HG02981 (cell line): ENCODE measurements at regions not wholly inside any gene's neighbourhood (a gene's known extent, or its start where the extent isn't known, plus 50 kb on each side); places are given as distances from the start of the nearest gene placed in this dataset.
"Not testable (repeated sequence)": the region's sequence is repeated elsewhere in the genome, so short reads cannot be mapped to it uniquely, and the experiment has no call there.

ENCODE experiments used
- ATAC-seq: cut with Tn5 transposase; IDR thresholded peaks from one replicate; pipeline ENCODE4 v1.9.1; 2021; ENCODE audit warnings: mild to moderate bottlenecking, moderate library complexity; ENCODE audit not compliant: unreplicated experiment

- not testable (repeated sequence) for ATAC-seq
These were observed 499.5 kb upstream of the SGCD start for GRCh38 chr5:155827508-155827815.

GRCh38 chr5:155827949-155828348 is 499.0 kb upstream of the SGCD start:
- ATAC-seq: peak; percentile 92

GRCh38 chr5:155831491-155831890 is 495.5 kb upstream of the SGCD start:
- ATAC-seq: no peak

DNA sequence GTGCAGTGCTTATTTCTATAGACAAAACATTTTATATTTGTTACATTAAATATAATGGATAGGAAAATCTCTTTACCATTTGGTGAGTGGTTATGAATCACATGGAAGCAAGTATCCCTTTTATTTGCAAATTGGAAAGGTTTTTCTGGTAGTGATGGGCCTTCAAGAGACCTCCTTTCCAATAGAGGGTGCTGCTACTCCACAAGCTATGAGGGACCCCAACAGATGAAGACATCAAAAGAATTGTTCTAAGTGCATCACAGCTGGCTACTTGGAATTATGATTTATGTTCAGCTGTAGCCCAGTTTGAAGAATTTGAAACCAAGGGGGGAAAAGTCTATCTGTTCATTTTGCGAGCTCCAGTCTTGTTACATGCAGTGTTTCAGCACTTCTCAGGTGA is 493.7 kb upstream of the SGCD start:
- ATAC-seq: no peak

- ATAC-seq: no peak
These were observed 492.5 kb upstream of the SGCD start for GRCh38 chr5:155834271-155834975.

DNA sequence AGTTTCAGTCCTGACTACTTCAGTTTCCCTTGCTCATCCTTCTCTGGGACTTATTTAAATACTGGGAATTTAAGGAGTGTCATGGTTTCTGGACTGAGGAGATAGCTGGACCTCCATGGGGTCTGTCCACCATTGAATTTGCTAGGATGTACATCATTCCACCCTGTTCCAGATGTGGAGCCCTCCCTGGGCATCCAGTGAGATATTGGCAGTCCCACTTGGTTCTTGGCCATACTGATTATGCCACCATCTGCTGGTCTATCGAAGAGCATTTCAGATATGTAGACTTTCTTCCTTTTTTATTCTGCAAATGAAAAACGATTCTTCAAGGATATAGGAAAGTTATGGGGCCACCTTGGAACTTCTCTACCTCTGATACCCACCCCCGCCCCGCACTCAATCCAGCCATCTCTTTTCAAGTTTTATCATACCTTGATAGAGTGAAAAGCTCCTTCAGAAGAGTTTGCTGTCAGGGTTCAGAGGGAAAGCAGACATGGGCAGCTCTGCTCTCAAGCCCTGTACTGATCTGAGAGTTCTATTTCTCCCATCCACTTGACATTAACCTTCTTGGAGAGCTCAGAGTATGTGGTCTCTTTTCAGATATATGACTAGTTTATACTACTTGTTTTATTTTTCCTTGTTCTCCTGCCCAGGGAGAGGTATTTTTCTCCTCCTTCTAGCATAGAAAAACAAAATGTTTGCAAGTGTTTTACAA is 490.7 kb upstream of the SGCD start:
- no peak for ATAC-seq

GRCh38 chr5:155838394-155838793 is 488.6 kb upstream of the SGCD start:
- ATAC-seq: no peak

DNA sequence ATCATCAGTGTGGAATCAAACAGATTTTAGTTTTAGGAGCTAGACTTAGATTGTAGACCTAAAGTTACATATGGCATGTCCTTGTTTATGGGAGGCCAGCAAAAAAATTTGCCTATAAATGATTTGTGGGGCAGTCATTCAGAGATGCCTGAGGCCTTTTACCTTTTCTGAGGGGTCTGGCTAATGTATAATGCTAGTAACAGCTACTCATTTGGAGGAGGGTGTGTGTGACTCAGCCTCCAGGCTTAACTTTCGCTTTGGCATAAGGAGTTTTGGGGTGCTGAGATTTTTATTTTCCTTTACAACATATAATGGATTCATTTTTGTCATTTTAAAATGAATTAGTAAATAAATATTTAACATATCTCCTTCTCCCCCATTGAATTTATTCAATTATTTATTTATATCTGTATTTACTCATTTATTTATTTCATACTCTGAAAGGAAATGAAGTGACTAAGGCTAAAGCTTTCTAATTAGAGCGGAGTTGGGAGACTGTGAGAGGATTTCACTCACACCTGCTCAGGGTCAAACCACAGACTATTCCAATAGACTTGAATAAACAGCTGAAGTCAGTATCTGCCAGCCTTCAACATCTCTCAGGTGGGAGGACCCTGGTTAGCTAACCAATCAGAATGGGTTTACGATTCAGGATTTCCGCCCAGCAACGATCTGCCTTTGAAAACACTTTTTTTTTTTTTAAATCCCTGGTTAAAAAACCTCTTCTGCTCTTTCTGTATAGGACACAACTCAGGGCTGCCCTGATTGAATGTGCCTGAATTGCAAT is 487.5 kb upstream of the SGCD start:
- ATAC-seq: no peak

DNA sequence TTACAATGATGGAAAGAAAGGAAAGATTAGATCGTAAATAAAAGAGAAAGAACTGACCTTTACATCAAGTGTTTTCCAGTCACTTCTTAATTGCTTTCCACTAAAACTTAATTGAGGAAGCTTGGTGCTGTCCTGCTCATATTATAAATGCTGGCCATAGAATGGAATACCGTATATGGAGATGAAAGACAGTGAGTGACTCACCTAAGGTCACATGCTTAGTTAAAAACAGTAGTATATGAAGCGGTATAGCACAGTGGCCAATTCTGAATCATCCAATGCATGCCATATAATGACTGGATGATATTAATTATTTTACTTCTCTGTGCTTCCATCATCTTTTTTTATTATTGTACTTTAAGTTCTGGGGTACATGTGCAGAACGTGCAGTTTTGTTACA is 482.4 kb upstream of the SGCD start:
- ATAC-seq: no peak

GRCh38 chr5:155850370-155850769 is 476.6 kb upstream of the SGCD start:
- ATAC-seq: no peak

- no peak for ATAC-seq
These were observed 460.0 kb upstream of the SGCD start for GRCh38 chr5:155866971-155867370.

DNA sequence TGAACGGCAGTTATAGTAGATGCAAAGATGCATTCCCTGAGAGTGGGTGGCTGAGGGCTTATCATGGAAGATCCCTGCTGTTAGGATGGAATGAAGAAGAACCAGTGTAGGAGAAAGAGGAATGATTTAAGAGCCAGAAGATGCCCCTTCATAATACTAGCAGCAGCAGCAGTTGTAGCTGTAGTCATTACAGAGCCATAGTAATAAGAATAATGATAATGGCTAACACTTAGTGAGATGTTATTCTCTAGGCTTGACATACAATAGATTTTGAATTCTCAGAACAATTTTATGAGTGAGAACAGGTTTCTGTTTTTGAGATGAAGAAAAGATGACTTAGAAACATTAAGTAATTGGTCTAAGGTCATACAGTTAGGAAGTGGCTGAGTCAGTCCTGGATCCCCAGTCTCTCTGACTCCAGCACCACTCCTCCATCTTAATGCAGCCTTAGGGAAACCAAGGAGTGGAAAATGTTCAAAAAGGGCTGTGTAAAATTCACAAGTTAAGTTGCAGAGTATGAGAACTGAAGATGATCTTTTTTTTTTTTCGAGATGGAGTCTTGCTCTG is 459.4 kb upstream of the SGCD start:
- no peak for ATAC-seq

DNA sequence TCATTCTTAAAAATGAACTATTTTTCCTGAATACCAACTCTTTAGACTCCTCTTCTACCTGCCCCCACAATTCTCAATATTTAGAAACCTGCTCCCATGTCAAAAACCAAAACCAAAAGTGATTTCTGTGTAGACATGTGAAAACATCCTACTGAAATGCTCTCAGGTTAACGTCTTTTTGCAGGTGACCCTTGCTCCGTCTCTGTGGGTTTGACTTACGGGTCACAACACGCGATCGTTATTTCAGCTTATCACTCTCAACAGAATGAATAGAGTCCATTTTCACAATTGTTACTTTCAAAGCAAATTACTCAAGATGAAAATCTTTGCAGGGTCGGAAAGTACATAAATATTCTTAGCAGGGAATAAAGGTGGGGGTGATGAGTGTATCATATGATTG is 456.3 kb upstream of the SGCD start:
- no peak for ATAC-seq

DNA sequence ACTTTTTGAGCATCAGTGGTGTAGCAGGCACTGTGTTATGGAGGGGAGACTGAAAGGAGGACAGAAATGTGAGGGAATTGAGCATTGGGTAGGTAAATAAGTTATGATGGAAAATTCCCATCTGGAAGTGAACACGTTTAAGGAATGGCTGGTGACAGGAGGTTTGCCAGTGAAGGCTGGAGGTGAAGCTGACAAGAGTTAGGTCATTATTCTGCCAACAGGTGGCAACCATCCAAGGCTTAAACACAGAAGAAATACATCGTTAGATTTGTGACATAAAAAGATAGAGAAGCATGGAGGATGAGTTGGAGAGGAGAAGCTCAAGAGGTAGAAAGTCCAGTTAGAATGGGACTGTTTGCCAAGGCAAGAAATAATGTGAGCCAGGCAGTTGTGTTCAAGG is 455.3 kb upstream of the SGCD start:
- no peak for ATAC-seq

GRCh38 chr5:155872629-155873220 is 454.2 kb upstream of the SGCD start:
- ATAC-seq: no peak

GRCh38 chr5:155878991-155879575 is 447.9 kb upstream of the SGCD start:
- ATAC-seq: no peak

- no peak for ATAC-seq
These were observed 442.9 kb upstream of the SGCD start for GRCh38 chr5:155884041-155884440.

DNA sequence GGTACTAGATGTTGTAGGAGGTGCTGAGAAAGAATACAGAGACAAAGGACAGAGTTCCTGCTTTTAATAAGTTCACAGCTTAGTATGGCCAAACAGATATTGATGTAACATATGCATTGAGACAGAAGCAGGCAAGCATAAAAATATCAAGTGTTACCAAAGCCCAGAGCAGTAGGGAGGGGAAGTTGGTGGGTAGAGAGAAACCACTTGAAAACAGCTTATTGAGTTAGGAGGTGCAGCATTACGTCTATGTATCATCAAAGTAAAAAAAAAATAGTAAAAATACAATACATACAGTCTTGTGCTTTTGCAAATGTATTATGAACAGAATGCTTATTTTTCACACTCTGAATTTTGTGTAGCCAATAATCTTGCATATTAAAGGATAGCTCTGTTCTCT is 441.8 kb upstream of the SGCD start:
- no peak for ATAC-seq

GRCh38 chr5:155886311-155887031 is 440.5 kb upstream of the SGCD start:
- no peak for ATAC-seq

- ATAC-seq: no peak
These were observed 431.5 kb upstream of the SGCD start for GRCh38 chr5:155895484-155895883.
